Stomach (tissue), 8 donors: ENCODE measurements at regions not wholly inside any gene's neighbourhood (a gene's known extent, or its start where the extent isn't known, plus 50 kb on each side); places are given as distances from the start of the nearest gene placed in this dataset.

Source experiments
- DNase-seq, 2 donors: peaks; one replicate each; pipeline versions ENCODE4 v3.0.0 to v3.0.0-alpha.2; 2013 to 2019
- H3K27ac ChIP-seq, 5 donors: fragments of 200-600 bp in 4 of 5; sonication (generic) in 4 of 5; one replicate each; pipeline ENCODE4 v1.5.1; 2013 to 2019; ENCODE audit warnings: mild to moderate bottlenecking in 1 of 5, moderate library complexity in 1 of 5
- H3K27me3 ChIP-seq, 3 donors: fragments of 200-600 bp; sonication (generic); one replicate each; pipeline ENCODE4 v1.5.1; 2017 to 2019; ENCODE audit warnings: mixed run types in 1 of 3
- H3K36me3 ChIP-seq, 4 donors: fragments of 200-600 bp; sonication (generic); 1 replicate in 3 of 4; 2 replicates in 1 of 4; pipeline ENCODE4 v1.5.1; 2016 to 2019
- H3K4me1 ChIP-seq, 4 donors: fragments of 200-600 bp; sonication (generic); one replicate each; pipeline ENCODE4 v1.5.1; 2016 to 2019
- H3K4me3 ChIP-seq, 4 donors: fragments of 200-600 bp; sonication (generic) in 3 of 4; one replicate each; pipeline ENCODE4 v1.5.1; 2016 to 2019; ENCODE audit warnings: mild to moderate bottlenecking in 1 of 4
- H3K9me3 ChIP-seq, 4 donors: fragments of 200-600 bp; sonication (generic); one replicate each; pipeline ENCODE4 v1.5.1; 2016 to 2019
- CTCF ChIP-seq, 7 experiments: fragments of 450-650 bp in 4 of 7; fragments of 200-600 bp in 3 of 7; sonication (generic) in 3 of 7; IDR thresholded peaks; one replicate each; pipeline ENCODE4 v1.5.1; 2016 to 2019; ENCODE audit warnings: antibody characterized with exemption in 7 of 7, control low read depth in 2 of 7, mild to moderate bottlenecking in 1 of 7
- EP300 ChIP-seq: sonication (generic); formaldehyde crosslinking; IDR thresholded peaks from one replicate; pipeline ENCODE4 v1.6.1; 2017; ENCODE audit warnings: antibody characterized with exemption
- POLR2A ChIP-seq, 4 donors: fragments of 450-650 bp; IDR thresholded peaks; one replicate each; pipeline ENCODE4 v1.6.1; 2016; ENCODE audit warnings: antibody characterized with exemption in 4 of 4, control low read depth in 2 of 4, mild to moderate bottlenecking in 1 of 4, moderate library complexity in 1 of 4
- POLR2AphosphoS5 ChIP-seq, 3 donors: sonication (generic); formaldehyde crosslinking; IDR thresholded peaks; one replicate each; pipeline ENCODE4 v1.6.1; 2016; ENCODE audit warnings: antibody characterized with exemption in 3 of 3
- WGBS, 5 donors: extraction: QIAGEN DNeasy Blood & Tissue Kit in 3 of 5; methylation state at CpG; one replicate each; pipeline versions ENCODE4 v1.1.5 to v1.1.7; 2013 to 2018; 5-methylcytosine and 5-hydroxymethylcytosine counted together
- intact Hi-C: fragments of 100-400 bp; cut with DNase I; formaldehyde crosslinking; loops from one replicate; pipeline ENCODE4 v1.15.1; 2023; ENCODE audit warnings: low total_unique reads
- donor health status: healthy with polysubstance abuse.
- donor health status: Bipolar disorder and iron deficiency.
- donor health status: healthy.

- intact Hi-C loops: no loop called here
- no peak for DNase-seq
These were observed 141.9 kb upstream of the LRRC7 start for GRCh38 chr1:69425871-69426270.

GRCh38 chr1:69426401-69426800, 141.3 kb upstream of the LRRC7 start:
- no peak for DNase-seq
- no peak for TF ChIP-seq POLR2A (IDR thresholded peaks at IDR 0.05)
- Histone ChIP-seq H3K27ac (no peak overlapping the region), H3K4me1 (no peaks in the 10 kb centered on the region), H3K27me3 (no peaks in the 10 kb centered on the region), H3K9me3 (no peaks in the 10 kb centered on the region), H3K36me3 (no peaks in the 10 kb centered on the region), H3K4me3 (no peak overlapping the region)
- 62 to 71% (median 65%) methylated on average over 2 of the region's 2 CpGs for WGBS, 5 donors
- intact Hi-C loops: no loop called here

More at GRCh38 chr1:69425871-69426270, 141.9 kb upstream of the LRRC7 start:
- Histone ChIP-seq H3K36me3 (no peaks in the 10 kb centered on the region), H3K27ac (no peak overlapping the region), H3K27me3 (no peaks in the 10 kb centered on the region), H3K4me3 (no peak overlapping the region), H3K4me1 (no peaks in the 10 kb centered on the region), H3K9me3 (no peaks in the 10 kb centered on the region)
- no peak for TF ChIP-seq EP300
- TF ChIP-seq CTCF (IDR thresholded peaks at IDR 0.05): no peak
- no peak for TF ChIP-seq POLR2A (IDR thresholded peaks at IDR 0.05)
- TF ChIP-seq POLR2AphosphoS5 (IDR thresholded peaks at IDR 0.05): no peak

- no peaks in the 10 kb centered on the region for H3K36me3 ChIP-seq
- H3K9me3 ChIP-seq: no peaks in the 10 kb centered on the region
- intact Hi-C loops: no loop called here
- no peak for TF ChIP-seq POLR2A (IDR thresholded peaks at IDR 0.05)
- TF ChIP-seq POLR2AphosphoS5 (IDR thresholded peaks at IDR 0.05): no peak
- TF ChIP-seq EP300: no peak
- no peak for TF ChIP-seq CTCF (IDR thresholded peaks at IDR 0.05)
- no peak overlapping the region for H3K4me3 ChIP-seq
- DNase-seq: no peak
- no peaks in the 10 kb centered on the region for H3K4me1 ChIP-seq
- H3K27ac ChIP-seq: no peak overlapping the region
- no peaks in the 10 kb centered on the region for H3K27me3 ChIP-seq
These were observed 134.6 kb upstream of the LRRC7 start for GRCh38 chr1:69433073-69433472.

- Histone ChIP-seq H3K4me3 (no peak overlapping the region), H3K27ac (no peak overlapping the region), H3K9me3 (no peaks in the 10 kb centered on the region), H3K4me1 (no peaks in the 10 kb centered on the region), H3K36me3 (no peaks in the 10 kb centered on the region), H3K27me3 (no peaks in the 10 kb centered on the region)
- intact Hi-C loops: no loop called here
- TF ChIP-seq POLR2AphosphoS5 (IDR thresholded peaks at IDR 0.05): no peak
- no peak for TF ChIP-seq CTCF (IDR thresholded peaks at IDR 0.05)
- TF ChIP-seq EP300: no peak
- TF ChIP-seq POLR2A (IDR thresholded peaks at IDR 0.05): no peak
- DNase-seq: no peak
These were observed 131.6 kb upstream of the LRRC7 start for GRCh38 chr1:69436151-69436550.

- 23 to 51% (median 30%) methylated on average over 5 of the region's 5 CpGs for WGBS, 5 donors
- TF ChIP-seq POLR2A (IDR thresholded peaks at IDR 0.05) (no peak), CTCF (IDR thresholded peaks at IDR 0.05) (no peak), EP300 (no peak), POLR2AphosphoS5 (IDR thresholded peaks at IDR 0.05) (no peak)
These were observed 129.5 kb upstream of the LRRC7 start for GRCh38 chr1:69438056-69438795.

More at GRCh38 chr1:69438056-69438795, 129.5 kb upstream of the LRRC7 start:
- intact Hi-C loops: no loop called here
- no peaks in the 10 kb centered on the region for H3K4me1 ChIP-seq
- no peak overlapping the region for H3K4me3 ChIP-seq
- no peak for DNase-seq
- no peaks in the 10 kb centered on the region for H3K9me3 ChIP-seq
- H3K27me3 ChIP-seq: no peaks in the 10 kb centered on the region
- no peaks in the 10 kb centered on the region for H3K36me3 ChIP-seq
- H3K27ac ChIP-seq: no peak overlapping the region
